Lower leg skin (tissue), 4 donors: ENCODE measurements at regions not wholly inside any gene's neighbourhood (a gene's known extent, or its start where the extent isn't known, plus 50 kb on each side); places are given as distances from the start of the nearest gene placed in this dataset.

Source experiments
- DNase-seq, 2 donors: peaks; one replicate each; pipeline ENCODE4 v3.0.0-alpha.2; 2019; ENCODE audit warnings: low spot score in 2 of 2
- H3K4me3 ChIP-seq: fragments of 200-600 bp; sonication (generic); 2 replicates; pipeline ENCODE4 v1.5.1; 2017; ENCODE audit warnings: mild to moderate bottlenecking, low read depth; ENCODE audit not compliant: poor library complexity, severe bottlenecking
- CTCF ChIP-seq, 3 donors: fragments of 450-650 bp; IDR thresholded peaks; one replicate each; pipeline ENCODE4 v1.5.1; 2016; ENCODE audit warnings: antibody characterized with exemption in 3 of 3, mild to moderate bottlenecking in 3 of 3, moderate library complexity in 2 of 3
- POLR2A ChIP-seq, 2 donors: fragments of 450-650 bp; IDR thresholded peaks; one replicate each; pipeline ENCODE4 v1.6.1; 2016 to 2017; ENCODE audit warnings: antibody characterized with exemption in 2 of 2, mild to moderate bottlenecking in 1 of 2, moderate library complexity in 1 of 2
- WGBS, 2 donors: methylation state at CpG; one replicate each; pipeline ENCODE4 v1.1.5; 2018; 5-methylcytosine and 5-hydroxymethylcytosine counted together
- intact Hi-C: fragments of 100-400 bp; cut with DNase I; formaldehyde crosslinking; loops from one replicate; pipeline ENCODE4 v1.15.0; 2023; ENCODE audit warnings: low total_unique reads

- DNase-seq: no peak
- no peak overlapping the region for H3K4me3 ChIP-seq
- TF ChIP-seq CTCF (IDR thresholded peaks at IDR 0.05) (no peak), POLR2A (IDR thresholded peaks at IDR 0.05) (no peak)
- intact Hi-C loops: no loop called here
- 87 to 88% methylated on average over 3 of the region's 3 CpGs for WGBS, 2 donors
These were observed 1007.0 kb downstream of the NR2F1-AS1 start for GRCh38 chr5:92574023-92574422.

GRCh38 chr5:92568522-92568921, 1012.5 kb downstream of the NR2F1-AS1 start:
- intact Hi-C loops: no loop called here

GRCh38 chr5:92567831-92568450, 1013.1 kb downstream of the NR2F1-AS1 start:
- 92 to 93% methylated on average over 3 of the region's 3 CpGs for WGBS, 2 donors
- intact Hi-C loops: no loop called here
- no peak for DNase-seq
- TF ChIP-seq CTCF (IDR thresholded peaks at IDR 0.05) (no peak), POLR2A (IDR thresholded peaks at IDR 0.05) (no peak)
- H3K4me3 ChIP-seq: no peak overlapping the region

More at GRCh38 chr5:92568522-92568921, 1012.5 kb downstream of the NR2F1-AS1 start:
- WGBS, 2 donors: 69 to 75% methylated on average over 2 of the region's 2 CpGs
- no peak for DNase-seq
- H3K4me3 ChIP-seq: no peak overlapping the region
- no peak for TF ChIP-seq CTCF (IDR thresholded peaks at IDR 0.05)

- WGBS, 2 donors: 55 to 62% methylated on average over 3 of the region's 3 CpGs
- no peak overlapping the region for H3K4me3 ChIP-seq
- intact Hi-C loops: no loop called here
- no peak for DNase-seq
- TF ChIP-seq CTCF (IDR thresholded peaks at IDR 0.05) (no peak), POLR2A (IDR thresholded peaks at IDR 0.05) (no peak)
These were observed 1014.8 kb downstream of the NR2F1-AS1 start for GRCh38 chr5:92566113-92566786.

GRCh38 chr5:92565673-92566072, 1015.3 kb downstream of the NR2F1-AS1 start:
- TF ChIP-seq CTCF (IDR thresholded peaks at IDR 0.05) (no peak), POLR2A (IDR thresholded peaks at IDR 0.05) (no peak)
- DNase-seq: no peak
- WGBS, 2 donors: 54 to 62% methylated on average over 3 of the region's 3 CpGs
- intact Hi-C loops: no loop called here
- H3K4me3 ChIP-seq: no peak overlapping the region

- DNase-seq: no peak
- no peak overlapping the region for H3K4me3 ChIP-seq
- TF ChIP-seq POLR2A (IDR thresholded peaks at IDR 0.05): no peak
- no peak for TF ChIP-seq CTCF (IDR thresholded peaks at IDR 0.05)
- intact Hi-C loops: no loop called here
These were observed 1019.0 kb downstream of the NR2F1-AS1 start for GRCh38 chr5:92562065-92562464.
